HG03565 (cell line): ENCODE measurements at regions not wholly inside any gene's neighbourhood (a gene's known extent, or its start where the extent isn't known, plus 50 kb on each side); places are given as distances from the start of the nearest gene placed in this dataset.

Source experiments
- ATAC-seq: cut with Tn5 transposase; IDR thresholded peaks from one replicate; pipeline ENCODE4 v1.9.1; 2021; ENCODE audit warnings: mild to moderate bottlenecking, moderate library complexity; ENCODE audit not compliant: unreplicated experiment

DNA sequence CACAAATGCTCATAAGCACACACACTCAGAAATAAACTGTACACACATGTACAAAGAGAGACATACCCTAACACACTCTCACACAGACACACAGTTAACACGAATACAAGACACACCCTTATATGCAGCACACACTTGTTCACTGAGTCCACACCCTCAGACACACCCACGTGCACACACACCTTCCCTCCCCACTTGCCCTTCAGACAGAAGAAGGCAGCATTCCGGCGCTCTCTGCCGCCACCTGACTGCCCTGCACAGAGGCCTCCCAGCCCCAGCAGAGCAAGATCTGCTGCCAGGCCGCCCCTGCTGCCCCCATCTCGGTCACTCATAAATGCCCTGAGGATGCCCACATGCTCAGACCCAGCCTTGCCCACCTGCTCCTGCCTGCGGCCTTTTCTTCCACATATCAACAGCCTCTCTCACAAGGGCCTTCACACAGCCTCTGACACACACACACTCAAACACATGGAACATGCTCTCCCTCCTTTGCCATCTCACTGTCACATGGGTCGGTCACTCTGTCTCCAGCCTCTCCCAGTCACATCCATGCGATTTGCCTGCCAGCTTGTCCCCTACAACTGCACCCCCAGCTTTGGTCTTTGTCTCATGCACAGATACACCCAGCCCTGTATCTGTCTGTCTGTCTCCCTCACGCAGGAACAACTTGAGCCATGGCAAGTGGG lies 71.1 kb downstream of the EPHB3 start:
- ATAC-seq, result no peak
